ENCODE measurements at regions not wholly inside any gene's neighbourhood (a gene's known extent, or its start where the extent isn't known, plus 50 kb on each side); places are given as distances from the start of the nearest gene placed in this dataset.

DNA sequence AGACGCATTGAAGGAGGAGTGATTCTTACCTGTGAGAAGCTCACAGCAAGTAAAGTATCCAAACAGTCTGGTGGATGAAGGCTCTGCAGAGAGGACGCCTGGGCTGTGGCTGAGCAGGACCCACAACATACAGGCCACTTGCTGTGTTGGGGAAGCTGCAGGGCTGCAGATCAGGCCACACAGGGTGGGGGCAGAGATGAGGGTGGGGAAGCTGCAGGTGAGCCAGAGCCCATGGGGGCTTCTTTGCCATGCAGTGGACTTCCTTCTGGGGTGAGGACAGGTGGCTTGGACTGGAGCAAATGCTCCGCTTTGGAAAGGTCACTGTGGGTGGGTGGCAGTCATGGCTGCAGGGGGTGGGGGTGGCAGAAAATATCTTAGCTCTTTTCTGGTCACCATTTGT, 214.8 kb downstream of the GLRX3 start:
- ChIA-PET POLR2A (no interaction called here), CTCF (no interaction called here)
- DNase-seq (ENCODE audit: extremely low spot score) = no peak
- TF ChIP-seq ARNT (IDR thresholded peaks at IDR 0.05) (no peak), BHLHE40 (IDR thresholded peaks at IDR 0.05; ENCODE audit: borderline replicate concordance) (no peak), CTBP1 (IDR thresholded peaks at IDR 0.05; ENCODE audit: borderline replicate concordance) (no peak), SP1 (IDR thresholded peaks at IDR 0.05) (no peak), FOXA1 (IDR thresholded peaks at IDR 0.05) (no peak), L3MBTL2 (conservative IDR thresholded peaks at IDR 0.05) (no peak), NFRKB (IDR thresholded peaks at IDR 0.05) (no peak), TARDBP (IDR thresholded peaks at IDR 0.05) (no peak)
- TF ChIP-seq, protein P1, sequence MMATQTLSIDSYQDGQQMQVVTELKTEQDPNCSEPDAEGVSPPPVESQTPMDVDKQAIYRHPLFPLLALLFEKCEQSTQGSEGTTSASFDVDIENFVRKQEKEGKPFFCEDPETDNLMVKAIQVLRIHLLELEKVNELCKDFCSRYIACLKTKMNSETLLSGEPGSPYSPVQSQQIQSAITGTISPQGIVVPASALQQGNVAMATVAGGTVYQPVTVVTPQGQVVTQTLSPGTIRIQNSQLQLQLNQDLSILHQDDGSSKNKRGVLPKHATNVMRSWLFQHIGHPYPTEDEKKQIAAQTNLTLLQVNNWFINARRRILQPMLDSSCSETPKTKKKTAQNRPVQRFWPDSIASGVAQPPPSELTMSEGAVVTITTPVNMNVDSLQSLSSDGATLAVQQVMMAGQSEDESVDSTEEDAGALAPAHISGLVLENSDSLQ (IDR thresholded peaks at IDR 0.05) = no peak

DNA sequence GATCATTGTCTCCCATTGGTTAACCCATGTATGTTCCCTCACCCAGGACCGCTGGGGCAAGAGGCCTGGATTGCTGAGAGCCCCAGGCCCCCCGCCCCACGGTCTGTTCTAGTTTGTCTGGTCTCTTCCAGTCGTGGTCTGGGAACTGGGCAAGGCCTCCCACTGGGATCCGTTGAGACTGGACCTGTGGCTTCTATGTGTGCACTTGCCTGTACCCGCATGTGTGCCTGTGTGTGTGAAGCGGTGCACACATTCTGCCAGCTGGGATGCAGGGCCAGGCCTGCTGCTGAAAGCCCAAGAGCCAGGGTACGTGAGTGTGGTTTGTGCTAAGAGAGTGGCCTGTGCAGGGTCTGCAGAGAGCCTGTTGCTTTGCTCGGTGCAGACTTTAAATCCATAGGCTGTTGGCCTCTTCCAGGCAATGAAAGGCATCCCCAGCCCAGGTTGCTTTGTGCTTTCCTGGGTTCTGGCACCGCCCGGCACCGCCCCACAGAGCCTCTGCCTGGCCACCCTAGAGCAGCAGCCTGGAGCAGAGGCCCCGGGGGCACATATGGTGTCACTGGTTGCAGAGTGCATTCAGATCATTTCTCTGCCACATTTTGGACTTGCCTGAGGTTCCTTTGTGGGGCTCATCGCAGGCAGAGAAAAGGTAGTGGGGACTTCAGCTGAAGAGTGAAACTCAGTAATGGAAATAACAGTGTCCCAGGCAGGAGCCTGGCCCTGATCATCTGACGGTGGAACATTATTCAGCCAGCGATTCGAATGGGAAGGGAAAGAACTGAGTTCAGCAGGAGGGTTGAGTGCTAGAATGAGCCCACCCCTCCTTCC, 215.5 kb downstream of the GLRX3 start:
- ChIA-PET CTCF (no interaction called here), POLR2A (no interaction called here)
- no peak for DNase-seq (ENCODE audit: extremely low spot score)
- TF ChIP-seq ARNT (IDR thresholded peaks at IDR 0.05) = no peak
- TF ChIP-seq SUZ12 (IDR thresholded peaks at IDR 0.05) = no peak
- TF ChIP-seq L3MBTL2 (conservative IDR thresholded peaks at IDR 0.05) = no peak
- no peak for TF ChIP-seq FOXA1 (IDR thresholded peaks at IDR 0.05)
- TF ChIP-seq CTBP1 (IDR thresholded peaks at IDR 0.05; ENCODE audit: borderline replicate concordance) = no peak
- no peak for TF ChIP-seq ELF4 (IDR thresholded peaks at IDR 0.05)

DNA sequence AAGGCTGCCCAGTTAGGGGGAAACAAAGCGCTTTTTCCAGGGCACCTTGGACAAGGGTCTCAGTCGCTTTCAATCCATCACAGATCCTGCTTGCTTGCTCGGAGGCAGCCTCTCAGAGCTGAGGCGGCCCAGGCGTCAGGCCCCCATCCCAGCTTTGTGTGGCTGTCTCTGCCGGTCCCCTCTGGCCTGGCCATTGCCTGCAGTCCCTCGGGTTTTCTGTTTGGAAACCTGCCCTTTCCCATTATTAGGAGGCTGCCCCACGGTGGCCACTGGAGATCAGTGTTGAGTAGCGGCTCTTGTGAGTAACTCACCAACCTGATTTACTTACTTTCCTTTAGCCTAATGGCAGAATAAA, 216.1 kb downstream of the GLRX3 start:
- ChIA-PET POLR2A (no interaction called here), CTCF (no interaction called here)
- no peak for DNase-seq (ENCODE audit: extremely low spot score)
- TF ChIP-seq TARDBP (IDR thresholded peaks at IDR 0.05) = no peak
- no peak for TF ChIP-seq ZNF384 (IDR thresholded peaks at IDR 0.05)
- TF ChIP-seq, protein P1 (IDR thresholded peaks at IDR 0.05) = no peak
- TF ChIP-seq SUZ12 (IDR thresholded peaks at IDR 0.05) = no peak
- no peak for TF ChIP-seq BHLHE40 (IDR thresholded peaks at IDR 0.05; ENCODE audit: borderline replicate concordance)
- no peak for TF ChIP-seq CTBP1 (IDR thresholded peaks at IDR 0.05; ENCODE audit: borderline replicate concordance)
- no peak for TF ChIP-seq HDGF (IDR thresholded peaks at IDR 0.05; ENCODE audit: borderline replicate concordance)

DNA sequence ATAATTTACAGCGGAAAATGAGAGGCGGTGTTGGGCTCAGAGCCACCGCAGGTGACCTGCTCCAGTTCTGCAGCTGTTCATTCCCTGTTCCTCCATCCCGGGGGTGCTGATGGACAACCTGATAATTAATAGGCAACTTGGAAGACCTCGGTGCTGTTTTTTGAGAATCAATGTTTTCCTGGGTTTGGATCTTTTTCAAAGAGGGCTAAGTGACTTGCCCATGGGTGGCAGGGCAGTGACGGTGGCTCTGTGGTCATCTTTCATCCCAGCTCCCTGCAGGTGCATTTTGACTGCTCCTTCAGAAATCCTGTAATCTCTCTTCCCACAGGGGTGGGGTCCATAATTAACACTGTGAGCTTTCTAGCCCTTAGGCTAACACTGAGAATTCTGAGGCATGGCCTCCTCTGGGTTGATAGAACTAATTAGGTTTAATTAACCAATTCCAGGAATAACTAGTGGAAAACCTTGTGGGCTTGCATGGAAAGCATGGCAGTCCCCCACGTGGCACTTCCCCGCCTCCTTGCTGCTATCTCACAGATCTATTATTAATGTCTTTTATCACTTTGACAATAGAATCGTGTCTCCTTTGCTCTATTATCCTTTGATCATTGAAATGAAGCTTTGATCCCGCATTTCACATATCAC, 217.9 kb downstream of the GLRX3 start:
- POLR2A ChIA-PET = no interaction called here
- CTCF ChIA-PET = no interaction called here
- no peak for DNase-seq (ENCODE audit: extremely low spot score)
- TF ChIP-seq L3MBTL2 (conservative IDR thresholded peaks at IDR 0.05) = no peak
- TF ChIP-seq BHLHE40 (IDR thresholded peaks at IDR 0.05; ENCODE audit: borderline replicate concordance) = no peak
- no peak for TF ChIP-seq HDGF (IDR thresholded peaks at IDR 0.05; ENCODE audit: borderline replicate concordance)
- TF ChIP-seq SP1 (IDR thresholded peaks at IDR 0.05) = no peak
- TF ChIP-seq CTBP1 (IDR thresholded peaks at IDR 0.05; ENCODE audit: borderline replicate concordance) = no peak
- TF ChIP-seq, protein P1 (IDR thresholded peaks at IDR 0.05) = no peak
- no peak for TF ChIP-seq ZNF384 (IDR thresholded peaks at IDR 0.05)
- no peak for TF ChIP-seq FOXK2 (IDR thresholded peaks at IDR 0.05)
- TF ChIP-seq TARDBP (IDR thresholded peaks at IDR 0.05) = no peak
- no peak for TF ChIP-seq ELF4 (IDR thresholded peaks at IDR 0.05)
- no peak for TF ChIP-seq ARNT (IDR thresholded peaks at IDR 0.05)
- TF ChIP-seq FOXM1 (IDR thresholded peaks at IDR 0.05; ENCODE audit: borderline replicate concordance) = no peak
- no peak for TF ChIP-seq FOXA1 (IDR thresholded peaks at IDR 0.05)
- no peak for TF ChIP-seq LEF1 (IDR thresholded peaks at IDR 0.05; ENCODE audit: borderline replicate concordance)
- no peak for TF ChIP-seq SUZ12 (IDR thresholded peaks at IDR 0.05)
- TF ChIP-seq NFRKB (IDR thresholded peaks at IDR 0.05) = no peak

DNA sequence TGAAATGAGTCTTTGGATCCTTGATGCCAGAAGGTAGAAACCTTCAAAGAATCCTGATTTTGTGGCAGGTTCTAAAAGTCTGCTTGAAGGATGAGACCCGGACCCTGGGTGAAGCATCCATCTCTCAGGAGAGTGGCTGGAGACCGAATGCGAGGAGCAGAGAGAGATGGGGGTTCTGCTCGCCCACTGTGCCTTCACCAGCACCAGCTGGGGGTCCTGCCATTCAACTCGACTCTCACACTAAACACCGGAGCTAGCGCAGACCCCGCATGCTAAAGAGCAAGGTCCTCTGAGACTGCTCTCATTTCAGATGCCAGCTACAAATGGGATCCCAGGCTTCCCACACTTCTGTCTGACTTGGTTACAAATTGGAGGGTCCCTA, 218.4 kb downstream of the GLRX3 start:
- DNase-seq (ENCODE audit: extremely low spot score) = no peak
- ChIA-PET POLR2A (no interaction called here), CTCF (no interaction called here)
- TF ChIP-seq ARNT (IDR thresholded peaks at IDR 0.05) = no peak
- TF ChIP-seq TARDBP (IDR thresholded peaks at IDR 0.05) = no peak
- TF ChIP-seq, protein P1 (IDR thresholded peaks at IDR 0.05) = no peak
- no peak for TF ChIP-seq LEF1 (IDR thresholded peaks at IDR 0.05; ENCODE audit: borderline replicate concordance)
- no peak for TF ChIP-seq FOXK2 (IDR thresholded peaks at IDR 0.05)
- TF ChIP-seq L3MBTL2 (conservative IDR thresholded peaks at IDR 0.05) = no peak
- no peak for TF ChIP-seq ZNF384 (IDR thresholded peaks at IDR 0.05)
- no peak for TF ChIP-seq ELF4 (IDR thresholded peaks at IDR 0.05)
- no peak for TF ChIP-seq NFRKB (IDR thresholded peaks at IDR 0.05)
- TF ChIP-seq FOXA1 (IDR thresholded peaks at IDR 0.05) = no peak
- TF ChIP-seq BHLHE40 (IDR thresholded peaks at IDR 0.05; ENCODE audit: borderline replicate concordance) = no peak
- no peak for TF ChIP-seq CTBP1 (IDR thresholded peaks at IDR 0.05; ENCODE audit: borderline replicate concordance)
- no peak for TF ChIP-seq FOXM1 (IDR thresholded peaks at IDR 0.05; ENCODE audit: borderline replicate concordance)
- TF ChIP-seq SP1 (IDR thresholded peaks at IDR 0.05) = no peak
- no peak for TF ChIP-seq HDGF (IDR thresholded peaks at IDR 0.05; ENCODE audit: borderline replicate concordance)

Measured in HEK293T (cell line).